ENCODE measurements at regions not wholly inside any gene's neighbourhood (a gene's known extent, or its start where the extent isn't known, plus 50 kb on each side); places are given as distances from the start of the nearest gene placed in this dataset.

GRCh38 chr5:133728475-133728874, 116.1 kb upstream of the FSTL4 start:
- Histone ChIP-seq H3K36me3 (ENCODE audit: insufficient read depth, low read length) (no peaks in the 10 kb centered on the region), H3K9me3 (ENCODE audit: low read depth, low read length) (no peaks in the 10 kb centered on the region), H4K20me1 (ENCODE audit: insufficient read depth, low read length) (no peaks in the 10 kb centered on the region), H2AFZ (ENCODE audit: low read length) (no peak overlapping the region), H3K79me2 (ENCODE audit: insufficient read depth, low read length) (no peaks in the 10 kb centered on the region), H3K4me3 (ENCODE audit: insufficient read depth, low read length) (no peak overlapping the region), H3K4me1 (ENCODE audit: insufficient read depth, low read length) (no peaks in the 10 kb centered on the region), H3K27ac (ENCODE audit: low read depth, low read length) (no peak overlapping the region), H3K4me2 (ENCODE audit: insufficient read depth, low read length) (no peak overlapping the region), H3K27me3 (ENCODE audit: insufficient read depth, low read length) (peaks cover 13% of the 10 kb centered on the region)
- no peak for TF ChIP-seq CTCF (IDR thresholded peaks at IDR 0.05; ENCODE audit: extremely low read depth, low read depth, low read length)
- DNase-seq (ENCODE audit: insufficient read length, low spot score, missing footprints): no peak

GRCh38 chr5:133727636-133728035, 115.3 kb upstream of the FSTL4 start:
- Histone ChIP-seq H4K20me1 (ENCODE audit: insufficient read depth, low read length) (no peaks in the 10 kb centered on the region), H3K4me2 (ENCODE audit: insufficient read depth, low read length) (no peak overlapping the region), H3K4me3 (ENCODE audit: insufficient read depth, low read length) (no peak overlapping the region), H2AFZ (ENCODE audit: low read length) (no peak overlapping the region), H3K36me3 (ENCODE audit: insufficient read depth, low read length) (no peaks in the 10 kb centered on the region), H3K4me1 (ENCODE audit: insufficient read depth, low read length) (no peaks in the 10 kb centered on the region), H3K27me3 (ENCODE audit: insufficient read depth, low read length) (peaks cover 13% of the 10 kb centered on the region), H3K79me2 (ENCODE audit: insufficient read depth, low read length) (no peaks in the 10 kb centered on the region), H3K9me3 (ENCODE audit: low read depth, low read length) (no peaks in the 10 kb centered on the region), H3K27ac (ENCODE audit: low read depth, low read length) (no peak overlapping the region)
- no peak for DNase-seq (ENCODE audit: insufficient read length, low spot score, missing footprints)
- TF ChIP-seq CTCF (IDR thresholded peaks at IDR 0.05; ENCODE audit: extremely low read depth, low read depth, low read length): no peak

- H3K4me2 ChIP-seq (ENCODE audit: insufficient read depth, low read length): no peak overlapping the region
- H3K4me1 ChIP-seq (ENCODE audit: insufficient read depth, low read length): no peaks in the 10 kb centered on the region
- H3K27me3 ChIP-seq (ENCODE audit: insufficient read depth, low read length): peaks cover 10% of the 10 kb centered on the region
- H3K79me2 ChIP-seq (ENCODE audit: insufficient read depth, low read length): no peaks in the 10 kb centered on the region
- no peak overlapping the region for H2AFZ ChIP-seq (ENCODE audit: low read length)
- no peaks in the 10 kb centered on the region for H4K20me1 ChIP-seq (ENCODE audit: insufficient read depth, low read length)
- H3K4me3 ChIP-seq (ENCODE audit: insufficient read depth, low read length): no peak overlapping the region
- DNase-seq (ENCODE audit: insufficient read length, low spot score, missing footprints): no peak
- no peaks in the 10 kb centered on the region for H3K9me3 ChIP-seq (ENCODE audit: low read depth, low read length)
- TF ChIP-seq CTCF (IDR thresholded peaks at IDR 0.05; ENCODE audit: extremely low read depth, low read depth, low read length): no peak
- no peak overlapping the region for H3K27ac ChIP-seq (ENCODE audit: low read depth, low read length)
- H3K36me3 ChIP-seq (ENCODE audit: insufficient read depth, low read length): no peaks in the 10 kb centered on the region
Observed at GRCh38 chr5:133723651-133724366, 111.5 kb upstream of the FSTL4 start.

GRCh38 chr5:133723126-133723525, 110.8 kb upstream of the FSTL4 start:
- H3K4me3 ChIP-seq (ENCODE audit: insufficient read depth, low read length): no peak overlapping the region
- H3K4me2 ChIP-seq (ENCODE audit: insufficient read depth, low read length): no peak overlapping the region
- H3K27ac ChIP-seq (ENCODE audit: low read depth, low read length): no peak overlapping the region
- no peak overlapping the region for H2AFZ ChIP-seq (ENCODE audit: low read length)
- TF ChIP-seq CTCF (IDR thresholded peaks at IDR 0.05; ENCODE audit: extremely low read depth, low read depth, low read length): no peak
- peaks cover 10% of the 10 kb centered on the region for H3K27me3 ChIP-seq (ENCODE audit: insufficient read depth, low read length)
- no peak for DNase-seq (ENCODE audit: insufficient read length, low spot score, missing footprints)
- H3K4me1 ChIP-seq (ENCODE audit: insufficient read depth, low read length): no peaks in the 10 kb centered on the region
- no peaks in the 10 kb centered on the region for H3K79me2 ChIP-seq (ENCODE audit: insufficient read depth, low read length)
- H3K9me3 ChIP-seq (ENCODE audit: low read depth, low read length): no peaks in the 10 kb centered on the region
- H3K36me3 ChIP-seq (ENCODE audit: insufficient read depth, low read length): no peaks in the 10 kb centered on the region
- no peaks in the 10 kb centered on the region for H4K20me1 ChIP-seq (ENCODE audit: insufficient read depth, low read length)
